HepG2 (cell line): ENCODE measurements at regions not wholly inside any gene's neighbourhood (a gene's known extent, or its start where the extent isn't known, plus 50 kb on each side); places are given as distances from the start of the nearest gene placed in this dataset.

ENCODE experiments used
- CBX1 ChIP-seq: IDR thresholded peaks from one replicate; pipeline ENCODE4 v1.6.1; 2016; ENCODE audit warnings: antibody characterized with exemption, low read depth
- CHD4 ChIP-seq: fragments of 200-600 bp; sonication (generic); IDR thresholded peaks from 2 replicates; pipeline ENCODE4 v1.7.0; 2017; ENCODE audit warnings: mild to moderate bottlenecking, low read length, borderline replicate concordance
- ISX ChIP-seq: sonication (generic); formaldehyde crosslinking; conservative IDR thresholded peaks from 2 replicates; pipeline ENCODE4 v1.5.0; 2020; ENCODE audit warnings: missing genetic modification reagents
- KMT2B ChIP-seq: IDR thresholded peaks from 2 replicates; pipeline ENCODE4 v1.6.1; 2016; ENCODE audit warnings: missing genetic modification reagents, missing compliant biosample characterization
- MXD4 ChIP-seq: IDR thresholded peaks from 2 replicates; pipeline ENCODE4 v1.6.1; 2016; ENCODE audit warnings: mild to moderate bottlenecking, missing biosample characterization, missing genetic modification reagents
- SAP130 ChIP-seq: IDR thresholded peaks from 2 replicates; pipeline ENCODE4 v1.6.1; 2016; ENCODE audit warnings: low read depth
- ZNF10 ChIP-seq: sonication (generic); formaldehyde crosslinking; IDR thresholded peaks from 2 replicates; pipeline ENCODE4 v1.4.0; 2020; ENCODE audit warnings: mild to moderate bottlenecking, low read depth, missing genetic modification reagents, borderline replicate concordance
- ZNF251 ChIP-seq: sonication (generic); formaldehyde crosslinking; IDR thresholded peaks from 2 replicates; pipeline ENCODE4 v1.9.0; 2021; ENCODE audit warnings: mild to moderate bottlenecking, missing genetic modification reagents
- ZNF354B ChIP-seq: sonication (generic); formaldehyde crosslinking; IDR thresholded peaks from 2 replicates; pipeline ENCODE4 v1.8.0; 2022; ENCODE audit warnings: mild to moderate bottlenecking, missing genetic modification reagents
- ZNF589 ChIP-seq: sonication (generic); formaldehyde crosslinking; conservative IDR thresholded peaks from 2 replicates; pipeline ENCODE4 v1.8.0; 2022; ENCODE audit warnings: mild to moderate bottlenecking, moderate library complexity, missing genetic modification reagents
- TF ChIP-seq, protein P1 (sequence below), 2 experiments: IDR thresholded peaks; 2 replicates each; pipeline ENCODE4 v1.6.1; 2011 to 2012; ENCODE audit warnings: low read length in 2 of 2, borderline replicate concordance in 1 of 2, low read depth in 1 of 2, mild to moderate bottlenecking in 1 of 2, moderate library complexity in 1 of 2
- TF ChIP-seq, protein P2 (sequence below): sonication (generic); formaldehyde crosslinking; IDR thresholded peaks from 2 replicates; pipeline ENCODE4 v1.4.0; 2020; ENCODE audit warnings: low read depth, mild to moderate bottlenecking, missing genetic modification reagents
- TF ChIP-seq, protein P3 (sequence below): sonication (generic); formaldehyde crosslinking; IDR thresholded peaks from 2 replicates; pipeline ENCODE4 v1.5.1; 2020; ENCODE audit warnings: mild to moderate bottlenecking, missing genetic modification reagents, moderate library complexity
- TF ChIP-seq, protein P4 (sequence below): sonication (generic); formaldehyde crosslinking; IDR thresholded peaks from 2 replicates; pipeline ENCODE4 v1.4.0; 2020; ENCODE audit warnings: missing genetic modification reagents
- TF ChIP-seq, protein P5 (sequence below): sonication (generic); formaldehyde crosslinking; IDR thresholded peaks from 2 replicates; pipeline ENCODE4 v1.4.0; 2020; ENCODE audit warnings: missing genetic modification reagents, borderline replicate concordance

DNA sequence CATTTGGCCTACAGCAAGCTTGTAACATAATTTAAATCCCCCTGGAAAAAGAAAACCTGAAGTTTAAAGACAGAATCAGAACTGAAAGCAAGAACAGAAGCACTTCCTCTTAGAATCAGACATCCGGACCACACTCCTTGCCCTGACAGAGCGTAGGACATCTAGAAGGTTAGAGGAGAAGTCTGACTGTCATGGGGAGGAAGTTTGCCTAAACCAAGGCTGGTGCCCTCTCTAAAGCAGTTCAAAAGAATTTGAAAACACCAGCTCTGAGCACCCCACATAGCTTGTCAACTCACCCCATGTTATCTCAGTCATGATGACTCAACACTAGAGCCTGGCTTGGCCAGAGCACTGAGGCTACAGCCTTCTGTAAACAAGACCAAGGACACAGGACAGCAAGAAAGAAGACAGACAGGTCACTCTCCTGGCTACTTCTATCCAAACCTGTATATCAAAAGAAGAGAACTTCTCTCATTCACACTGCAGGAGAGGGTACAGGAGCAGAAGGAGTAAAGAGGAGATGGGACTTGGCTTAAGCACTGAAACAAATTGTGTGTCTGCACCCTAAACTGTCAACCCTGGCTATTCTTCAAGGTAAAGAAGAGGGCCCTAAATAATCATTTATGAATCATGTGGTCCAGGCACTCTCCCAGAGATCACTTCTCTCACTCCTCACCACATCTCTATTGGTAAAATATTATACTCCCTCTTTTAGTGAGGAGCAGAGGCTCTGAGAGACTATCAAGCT, 198.6 kb downstream of the MEMO1 start (continued):
- TF ChIP-seq, protein P1, sequence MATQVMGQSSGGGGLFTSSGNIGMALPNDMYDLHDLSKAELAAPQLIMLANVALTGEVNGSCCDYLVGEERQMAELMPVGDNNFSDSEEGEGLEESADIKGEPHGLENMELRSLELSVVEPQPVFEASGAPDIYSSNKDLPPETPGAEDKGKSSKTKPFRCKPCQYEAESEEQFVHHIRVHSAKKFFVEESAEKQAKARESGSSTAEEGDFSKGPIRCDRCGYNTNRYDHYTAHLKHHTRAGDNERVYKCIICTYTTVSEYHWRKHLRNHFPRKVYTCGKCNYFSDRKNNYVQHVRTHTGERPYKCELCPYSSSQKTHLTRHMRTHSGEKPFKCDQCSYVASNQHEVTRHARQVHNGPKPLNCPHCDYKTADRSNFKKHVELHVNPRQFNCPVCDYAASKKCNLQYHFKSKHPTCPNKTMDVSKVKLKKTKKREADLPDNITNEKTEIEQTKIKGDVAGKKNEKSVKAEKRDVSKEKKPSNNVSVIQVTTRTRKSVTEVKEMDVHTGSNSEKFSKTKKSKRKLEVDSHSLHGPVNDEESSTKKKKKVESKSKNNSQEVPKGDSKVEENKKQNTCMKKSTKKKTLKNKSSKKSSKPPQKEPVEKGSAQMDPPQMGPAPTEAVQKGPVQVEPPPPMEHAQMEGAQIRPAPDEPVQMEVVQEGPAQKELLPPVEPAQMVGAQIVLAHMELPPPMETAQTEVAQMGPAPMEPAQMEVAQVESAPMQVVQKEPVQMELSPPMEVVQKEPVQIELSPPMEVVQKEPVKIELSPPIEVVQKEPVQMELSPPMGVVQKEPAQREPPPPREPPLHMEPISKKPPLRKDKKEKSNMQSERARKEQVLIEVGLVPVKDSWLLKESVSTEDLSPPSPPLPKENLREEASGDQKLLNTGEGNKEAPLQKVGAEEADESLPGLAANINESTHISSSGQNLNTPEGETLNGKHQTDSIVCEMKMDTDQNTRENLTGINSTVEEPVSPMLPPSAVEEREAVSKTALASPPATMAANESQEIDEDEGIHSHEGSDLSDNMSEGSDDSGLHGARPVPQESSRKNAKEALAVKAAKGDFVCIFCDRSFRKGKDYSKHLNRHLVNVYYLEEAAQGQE (IDR thresholded peaks at IDR 0.05; ENCODE audit: borderline replicate concordance in 1 of 2, low read depth in 1 of 2, low read length in 2 of 2): no peak
- no peak for TF ChIP-seq ISX (CRISPR knock-in tag)
- TF ChIP-seq KMT2B (CRISPR knock-in tag): no peak
- TF ChIP-seq, protein P2, sequence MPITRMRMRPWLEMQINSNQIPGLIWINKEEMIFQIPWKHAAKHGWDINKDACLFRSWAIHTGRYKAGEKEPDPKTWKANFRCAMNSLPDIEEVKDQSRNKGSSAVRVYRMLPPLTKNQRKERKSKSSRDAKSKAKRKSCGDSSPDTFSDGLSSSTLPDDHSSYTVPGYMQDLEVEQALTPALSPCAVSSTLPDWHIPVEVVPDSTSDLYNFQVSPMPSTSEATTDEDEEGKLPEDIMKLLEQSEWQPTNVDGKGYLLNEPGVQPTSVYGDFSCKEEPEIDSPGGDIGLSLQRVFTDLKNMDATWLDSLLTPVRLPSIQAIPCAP: no peak
- TF ChIP-seq ZNF10 (CRISPR knock-in tag): no peak
- TF ChIP-seq, protein P3, sequence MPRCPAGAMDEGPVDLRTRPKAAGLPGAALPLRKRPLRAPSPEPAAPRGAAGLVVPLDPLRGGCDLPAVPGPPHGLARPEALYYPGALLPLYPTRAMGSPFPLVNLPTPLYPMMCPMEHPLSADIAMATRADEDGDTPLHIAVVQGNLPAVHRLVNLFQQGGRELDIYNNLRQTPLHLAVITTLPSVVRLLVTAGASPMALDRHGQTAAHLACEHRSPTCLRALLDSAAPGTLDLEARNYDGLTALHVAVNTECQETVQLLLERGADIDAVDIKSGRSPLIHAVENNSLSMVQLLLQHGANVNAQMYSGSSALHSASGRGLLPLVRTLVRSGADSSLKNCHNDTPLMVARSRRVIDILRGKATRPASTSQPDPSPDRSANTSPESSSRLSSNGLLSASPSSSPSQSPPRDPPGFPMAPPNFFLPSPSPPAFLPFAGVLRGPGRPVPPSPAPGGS (CRISPR knock-in tag): no peak
- TF ChIP-seq, protein P4, sequence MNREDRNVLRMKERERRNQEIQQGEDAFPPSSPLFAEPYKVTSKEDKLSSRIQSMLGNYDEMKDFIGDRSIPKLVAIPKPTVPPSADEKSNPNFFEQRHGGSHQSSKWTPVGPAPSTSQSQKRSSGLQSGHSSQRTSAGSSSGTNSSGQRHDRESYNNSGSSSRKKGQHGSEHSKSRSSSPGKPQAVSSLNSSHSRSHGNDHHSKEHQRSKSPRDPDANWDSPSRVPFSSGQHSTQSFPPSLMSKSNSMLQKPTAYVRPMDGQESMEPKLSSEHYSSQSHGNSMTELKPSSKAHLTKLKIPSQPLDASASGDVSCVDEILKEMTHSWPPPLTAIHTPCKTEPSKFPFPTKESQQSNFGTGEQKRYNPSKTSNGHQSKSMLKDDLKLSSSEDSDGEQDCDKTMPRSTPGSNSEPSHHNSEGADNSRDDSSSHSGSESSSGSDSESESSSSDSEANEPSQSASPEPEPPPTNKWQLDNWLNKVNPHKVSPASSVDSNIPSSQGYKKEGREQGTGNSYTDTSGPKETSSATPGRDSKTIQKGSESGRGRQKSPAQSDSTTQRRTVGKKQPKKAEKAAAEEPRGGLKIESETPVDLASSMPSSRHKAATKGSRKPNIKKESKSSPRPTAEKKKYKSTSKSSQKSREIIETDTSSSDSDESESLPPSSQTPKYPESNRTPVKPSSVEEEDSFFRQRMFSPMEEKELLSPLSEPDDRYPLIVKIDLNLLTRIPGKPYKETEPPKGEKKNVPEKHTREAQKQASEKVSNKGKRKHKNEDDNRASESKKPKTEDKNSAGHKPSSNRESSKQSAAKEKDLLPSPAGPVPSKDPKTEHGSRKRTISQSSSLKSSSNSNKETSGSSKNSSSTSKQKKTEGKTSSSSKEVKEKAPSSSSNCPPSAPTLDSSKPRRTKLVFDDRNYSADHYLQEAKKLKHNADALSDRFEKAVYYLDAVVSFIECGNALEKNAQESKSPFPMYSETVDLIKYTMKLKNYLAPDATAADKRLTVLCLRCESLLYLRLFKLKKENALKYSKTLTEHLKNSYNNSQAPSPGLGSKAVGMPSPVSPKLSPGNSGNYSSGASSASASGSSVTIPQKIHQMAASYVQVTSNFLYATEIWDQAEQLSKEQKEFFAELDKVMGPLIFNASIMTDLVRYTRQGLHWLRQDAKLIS: no peak
- no peak for TF ChIP-seq CHD4
- TF ChIP-seq CBX1: peak; percentile 27
- TF ChIP-seq ZNF589 (CRISPR knock-in tag): no peak
- TF ChIP-seq SAP130 (CRISPR knock-in tag): peak; percentile 81
- TF ChIP-seq ZNF354B (CRISPR knock-in tag): no peak
- TF ChIP-seq, protein P5, sequence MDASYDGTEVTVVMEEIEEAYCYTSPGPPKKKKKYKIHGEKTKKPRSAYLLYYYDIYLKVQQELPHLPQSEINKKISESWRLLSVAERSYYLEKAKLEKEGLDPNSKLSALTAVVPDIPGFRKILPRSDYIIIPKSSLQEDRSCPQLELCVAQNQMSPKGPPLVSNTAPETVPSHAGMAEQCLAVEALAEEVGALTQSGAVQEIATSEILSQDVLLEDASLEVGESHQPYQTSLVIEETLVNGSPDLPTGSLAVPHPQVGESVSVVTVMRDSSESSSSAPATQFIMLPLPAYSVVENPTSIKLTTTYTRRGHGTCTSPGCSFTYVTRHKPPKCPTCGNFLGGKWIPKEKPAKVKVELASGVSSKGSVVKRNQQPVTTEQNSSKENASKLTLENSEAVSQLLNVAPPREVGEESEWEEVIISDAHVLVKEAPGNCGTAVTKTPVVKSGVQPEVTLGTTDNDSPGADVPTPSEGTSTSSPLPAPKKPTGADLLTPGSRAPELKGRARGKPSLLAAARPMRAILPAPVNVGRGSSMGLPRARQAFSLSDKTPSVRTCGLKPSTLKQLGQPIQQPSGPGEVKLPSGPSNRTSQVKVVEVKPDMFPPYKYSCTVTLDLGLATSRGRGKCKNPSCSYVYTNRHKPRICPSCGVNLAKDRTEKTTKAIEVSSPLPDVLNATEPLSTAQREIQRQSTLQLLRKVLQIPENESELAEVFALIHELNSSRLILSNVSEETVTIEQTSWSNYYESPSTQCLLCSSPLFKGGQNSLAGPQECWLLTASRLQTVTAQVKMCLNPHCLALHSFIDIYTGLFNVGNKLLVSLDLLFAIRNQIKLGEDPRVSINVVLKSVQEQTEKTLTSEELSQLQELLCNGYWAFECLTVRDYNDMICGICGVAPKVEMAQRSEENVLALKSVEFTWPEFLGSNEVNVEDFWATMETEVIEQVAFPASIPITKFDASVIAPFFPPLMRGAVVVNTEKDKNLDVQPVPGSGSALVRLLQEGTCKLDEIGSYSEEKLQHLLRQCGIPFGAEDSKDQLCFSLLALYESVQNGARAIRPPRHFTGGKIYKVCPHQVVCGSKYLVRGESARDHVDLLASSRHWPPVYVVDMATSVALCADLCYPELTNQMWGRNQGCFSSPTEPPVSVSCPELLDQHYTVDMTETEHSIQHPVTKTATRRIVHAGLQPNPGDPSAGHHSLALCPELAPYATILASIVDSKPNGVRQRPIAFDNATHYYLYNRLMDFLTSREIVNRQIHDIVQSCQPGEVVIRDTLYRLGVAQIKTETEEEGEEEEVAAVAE (CRISPR knock-in tag): peak; percentile 25; the same call in 1 of the 2 replicates
- peak; percentile 45; the same call in 1 of the 2 replicates for TF ChIP-seq MXD4
- TF ChIP-seq ZNF251 (CRISPR knock-in tag): no peak
